AG09319 (cell line): ENCODE measurements at regions not wholly inside any gene's neighbourhood (a gene's known extent, or its start where the extent isn't known, plus 50 kb on each side); places are given as distances from the start of the nearest gene placed in this dataset.

ENCODE experiments used
- DNase-seq: peaks from one replicate; pipeline ENCODE4 v3.0.0-alpha.2; 2010; ENCODE audit warnings: low read depth; ENCODE audit errors: extremely low read depth
- TF ChIP-seq, protein P1 (sequence below): IDR thresholded peaks from 2 replicates; pipeline ENCODE4 v1.5.1; 2011; ENCODE audit warnings: low read depth, mild to moderate bottlenecking, inconsistent platforms, low read length, moderate library complexity

- DNase-seq = no peak
- TF ChIP-seq, protein P1, sequence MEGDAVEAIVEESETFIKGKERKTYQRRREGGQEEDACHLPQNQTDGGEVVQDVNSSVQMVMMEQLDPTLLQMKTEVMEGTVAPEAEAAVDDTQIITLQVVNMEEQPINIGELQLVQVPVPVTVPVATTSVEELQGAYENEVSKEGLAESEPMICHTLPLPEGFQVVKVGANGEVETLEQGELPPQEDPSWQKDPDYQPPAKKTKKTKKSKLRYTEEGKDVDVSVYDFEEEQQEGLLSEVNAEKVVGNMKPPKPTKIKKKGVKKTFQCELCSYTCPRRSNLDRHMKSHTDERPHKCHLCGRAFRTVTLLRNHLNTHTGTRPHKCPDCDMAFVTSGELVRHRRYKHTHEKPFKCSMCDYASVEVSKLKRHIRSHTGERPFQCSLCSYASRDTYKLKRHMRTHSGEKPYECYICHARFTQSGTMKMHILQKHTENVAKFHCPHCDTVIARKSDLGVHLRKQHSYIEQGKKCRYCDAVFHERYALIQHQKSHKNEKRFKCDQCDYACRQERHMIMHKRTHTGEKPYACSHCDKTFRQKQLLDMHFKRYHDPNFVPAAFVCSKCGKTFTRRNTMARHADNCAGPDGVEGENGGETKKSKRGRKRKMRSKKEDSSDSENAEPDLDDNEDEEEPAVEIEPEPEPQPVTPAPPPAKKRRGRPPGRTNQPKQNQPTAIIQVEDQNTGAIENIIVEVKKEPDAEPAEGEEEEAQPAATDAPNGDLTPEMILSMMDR = no peak
These were observed 242.8 kb upstream of the PLET1 start for GRCh38 chr11:112503410-112503809.

GRCh38 chr11:112504056-112504455, 243.4 kb upstream of the PLET1 start:
- DNase-seq = no peak
- TF ChIP-seq, protein P1 = no peak

- TF ChIP-seq, protein P1 = no peak
- DNase-seq = no peak
These were observed 246.2 kb upstream of the PLET1 start for GRCh38 chr11:112506852-112507251.

GRCh38 chr11:112507281-112507680, 246.6 kb upstream of the PLET1 start:
- TF ChIP-seq, protein P1 = no peak
- no peak for DNase-seq

DNA sequence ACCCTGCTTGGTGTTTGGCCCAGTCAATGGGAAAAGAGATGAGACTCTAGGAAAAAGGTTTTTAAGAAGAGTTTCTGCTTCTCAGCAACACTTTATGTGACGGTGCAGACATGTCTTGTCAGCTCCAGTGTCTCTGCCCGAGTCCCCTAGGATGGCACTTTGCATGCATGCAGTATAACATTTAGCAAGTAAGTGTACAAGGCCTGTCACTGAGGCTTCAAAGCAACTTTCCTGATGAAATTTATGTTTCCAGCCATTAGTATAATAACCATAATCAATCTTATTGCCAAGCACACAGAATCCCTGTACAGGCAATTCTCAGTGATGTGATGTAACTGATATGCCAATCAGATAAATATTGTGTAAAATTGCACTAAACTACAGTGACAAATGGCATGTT, 248.1 kb upstream of the PLET1 start:
- TF ChIP-seq, protein P1 = no peak
- DNase-seq = no peak

DNA sequence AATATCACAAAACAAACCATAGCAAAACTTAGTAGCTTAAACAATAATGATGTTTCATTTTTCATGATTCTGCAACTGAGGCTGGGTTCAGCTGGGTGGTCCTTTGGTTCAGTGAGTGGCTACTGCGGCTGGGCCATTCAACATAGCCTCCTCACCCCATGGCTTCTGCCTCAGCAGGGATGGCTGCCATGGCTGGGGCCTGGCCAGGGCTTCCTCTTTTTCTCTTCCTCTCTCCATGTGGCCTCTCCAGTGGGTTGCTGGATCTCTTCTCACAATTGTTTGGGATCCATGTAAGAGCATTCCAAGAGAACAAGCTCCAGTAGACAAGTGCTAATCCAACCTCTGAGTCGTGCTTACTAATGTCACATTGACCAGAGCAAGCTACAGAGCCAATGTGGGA, 248.6 kb upstream of the PLET1 start:
- DNase-seq = no peak
- TF ChIP-seq, protein P1 = no peak

- TF ChIP-seq, protein P1 = no peak
- DNase-seq = no peak
These were observed 250.6 kb upstream of the PLET1 start for GRCh38 chr11:112511271-112511670.
